AG09309 (cell line): ENCODE measurements at regions not wholly inside any gene's neighbourhood (a gene's known extent, or its start where the extent isn't known, plus 50 kb on each side); places are given as distances from the start of the nearest gene placed in this dataset.

Experiments used
- DNase-seq: peaks from one replicate; pipeline ENCODE4 v3.0.0-alpha.2; 2010; ENCODE audit warnings: low read depth
- H3K4me3 ChIP-seq: 2 replicates; pipeline ENCODE4 v1.5.1; 2011; ENCODE audit warnings: mild to moderate bottlenecking, low read depth, low read length, moderate library complexity; ENCODE audit not compliant: control insufficient read depth
- TF ChIP-seq, protein P1 (sequence below): IDR thresholded peaks from 2 replicates; pipeline ENCODE4 v1.5.1; 2011; ENCODE audit warnings: mild to moderate bottlenecking, low read depth, low read length, inconsistent platforms; ENCODE audit not compliant: insufficient read depth, control insufficient read depth; ENCODE audit errors: missing control alignments

DNA sequence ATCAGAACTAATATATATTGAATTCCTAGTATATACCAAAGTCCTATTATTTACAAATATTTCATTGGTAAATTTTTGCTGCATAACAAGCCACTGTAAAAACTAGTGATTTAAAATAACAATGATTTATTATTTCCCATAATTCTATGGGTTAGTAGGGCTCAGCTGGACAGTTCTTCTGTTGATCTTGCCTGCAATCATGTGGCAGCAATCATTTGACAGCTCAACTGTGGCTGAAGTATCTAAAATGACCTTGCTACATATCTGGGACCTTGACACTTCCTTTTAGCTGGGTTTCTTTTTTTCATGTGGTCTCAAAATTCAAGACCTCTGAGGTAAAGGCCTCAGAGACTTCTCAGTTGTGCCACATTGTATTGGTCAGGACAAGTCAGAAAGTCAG is 598.5 kb upstream of the PITX2 start:
- DNase-seq, result no peak
- H3K4me3 ChIP-seq, result no peak overlapping the region
- TF ChIP-seq, protein P1, sequence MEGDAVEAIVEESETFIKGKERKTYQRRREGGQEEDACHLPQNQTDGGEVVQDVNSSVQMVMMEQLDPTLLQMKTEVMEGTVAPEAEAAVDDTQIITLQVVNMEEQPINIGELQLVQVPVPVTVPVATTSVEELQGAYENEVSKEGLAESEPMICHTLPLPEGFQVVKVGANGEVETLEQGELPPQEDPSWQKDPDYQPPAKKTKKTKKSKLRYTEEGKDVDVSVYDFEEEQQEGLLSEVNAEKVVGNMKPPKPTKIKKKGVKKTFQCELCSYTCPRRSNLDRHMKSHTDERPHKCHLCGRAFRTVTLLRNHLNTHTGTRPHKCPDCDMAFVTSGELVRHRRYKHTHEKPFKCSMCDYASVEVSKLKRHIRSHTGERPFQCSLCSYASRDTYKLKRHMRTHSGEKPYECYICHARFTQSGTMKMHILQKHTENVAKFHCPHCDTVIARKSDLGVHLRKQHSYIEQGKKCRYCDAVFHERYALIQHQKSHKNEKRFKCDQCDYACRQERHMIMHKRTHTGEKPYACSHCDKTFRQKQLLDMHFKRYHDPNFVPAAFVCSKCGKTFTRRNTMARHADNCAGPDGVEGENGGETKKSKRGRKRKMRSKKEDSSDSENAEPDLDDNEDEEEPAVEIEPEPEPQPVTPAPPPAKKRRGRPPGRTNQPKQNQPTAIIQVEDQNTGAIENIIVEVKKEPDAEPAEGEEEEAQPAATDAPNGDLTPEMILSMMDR, result no peak

DNA sequence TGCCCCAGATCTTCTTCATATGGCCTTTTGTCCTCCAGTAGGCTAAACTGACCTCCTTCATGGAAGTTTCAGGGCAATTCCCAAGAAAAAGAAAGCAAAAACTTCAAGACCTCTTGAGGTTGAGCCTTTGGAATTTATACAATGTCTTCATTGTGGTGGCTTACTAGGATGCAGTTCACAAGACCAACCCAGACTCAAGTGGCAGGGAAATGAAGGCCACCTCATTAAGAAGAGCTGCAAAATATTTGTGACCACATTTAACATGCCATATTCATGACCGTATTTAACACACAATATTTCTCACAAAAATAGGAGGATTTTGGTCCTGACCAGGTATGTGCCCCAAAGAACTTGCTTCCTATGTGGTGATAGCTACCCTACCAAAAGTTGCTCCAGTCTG is 605.5 kb upstream of the PITX2 start:
- DNase-seq, result peak; percentile 7
- H3K4me3 ChIP-seq, result no peak overlapping the region
- TF ChIP-seq, protein P1, result no peak

DNA sequence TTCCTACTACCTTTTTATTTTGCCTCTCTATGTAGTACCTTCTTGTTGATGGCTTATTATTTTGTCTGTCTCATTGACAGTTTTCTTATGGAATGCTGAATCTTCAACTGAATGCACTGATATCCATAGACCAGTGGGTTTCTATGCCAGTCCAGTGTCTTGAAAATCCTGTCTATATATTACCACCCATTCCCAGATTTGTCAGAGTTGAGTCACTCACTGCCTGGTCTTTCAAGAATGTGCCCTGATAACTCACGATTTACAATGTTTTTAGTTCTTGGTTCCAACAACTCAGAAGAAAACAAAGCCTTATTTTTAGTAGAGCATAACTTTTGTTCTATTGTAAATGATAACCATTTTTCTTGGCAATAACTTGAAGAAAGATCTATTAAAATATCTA is 606.0 kb upstream of the PITX2 start:
- peak; percentile 21 for DNase-seq
- TF ChIP-seq, protein P1, result no peak
- H3K4me3 ChIP-seq, result no peak overlapping the region

DNA sequence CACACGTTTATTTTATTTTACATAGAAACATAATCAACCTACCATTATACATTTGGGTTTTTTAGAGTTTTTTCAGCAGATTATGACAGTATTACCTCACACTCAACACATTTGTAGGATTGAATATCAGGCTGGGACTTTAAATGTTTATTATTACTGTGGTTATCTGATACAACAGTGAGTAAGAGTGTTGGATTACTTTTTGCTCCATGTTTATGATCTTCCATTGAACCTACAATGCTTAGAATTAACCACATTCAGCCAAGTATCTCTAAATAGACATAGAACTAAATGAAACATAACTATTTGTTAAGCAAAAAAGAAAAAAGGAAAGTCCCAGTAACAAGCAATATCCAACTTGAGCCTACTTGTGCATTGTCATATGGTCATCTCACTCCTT is 607.4 kb upstream of the PITX2 start:
- DNase-seq, result peak; percentile 1
- TF ChIP-seq, protein P1, result no peak
- no peak overlapping the region for H3K4me3 ChIP-seq

DNA sequence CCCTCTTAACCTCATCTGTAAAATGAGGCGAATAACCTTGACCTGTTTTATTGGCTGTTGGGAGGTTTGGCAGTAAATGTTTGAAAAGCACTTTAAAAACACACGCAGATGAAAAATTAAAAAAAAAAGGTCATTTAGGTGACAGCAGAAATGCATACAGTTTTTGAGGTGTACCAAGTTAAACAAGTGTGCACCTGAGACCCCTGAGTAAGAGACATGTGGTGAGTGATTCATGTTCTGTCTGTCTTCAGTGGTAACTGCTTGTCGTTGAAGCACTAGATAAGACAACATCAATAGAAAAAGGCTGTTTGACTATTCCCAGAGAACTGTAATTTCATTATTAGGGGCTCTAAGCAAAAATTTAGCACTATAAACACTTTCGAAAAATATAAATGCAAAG is 608.4 kb upstream of the PITX2 start:
- no peak for DNase-seq
- TF ChIP-seq, protein P1, result no peak
- no peak overlapping the region for H3K4me3 ChIP-seq

DNA sequence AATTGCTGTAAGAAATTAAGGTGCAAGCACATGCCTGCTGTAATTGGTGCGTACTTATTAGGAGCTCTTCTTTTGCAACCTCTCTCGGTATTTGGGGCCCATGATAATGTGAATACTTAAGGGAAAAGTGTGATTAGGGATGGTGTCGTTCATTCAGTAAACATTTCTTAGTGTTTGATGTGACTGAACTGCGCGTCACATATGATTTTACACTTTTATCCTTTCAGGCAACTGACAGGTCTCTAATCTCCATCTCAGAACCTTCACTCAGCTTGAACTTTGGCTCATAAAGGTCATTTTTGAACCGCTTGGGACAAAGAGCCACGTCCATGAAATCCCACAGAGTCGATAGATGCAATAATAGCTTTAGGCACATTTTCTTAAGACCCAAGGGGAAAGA is 612.1 kb upstream of the PITX2 start:
- TF ChIP-seq, protein P1, result no peak

DNA sequence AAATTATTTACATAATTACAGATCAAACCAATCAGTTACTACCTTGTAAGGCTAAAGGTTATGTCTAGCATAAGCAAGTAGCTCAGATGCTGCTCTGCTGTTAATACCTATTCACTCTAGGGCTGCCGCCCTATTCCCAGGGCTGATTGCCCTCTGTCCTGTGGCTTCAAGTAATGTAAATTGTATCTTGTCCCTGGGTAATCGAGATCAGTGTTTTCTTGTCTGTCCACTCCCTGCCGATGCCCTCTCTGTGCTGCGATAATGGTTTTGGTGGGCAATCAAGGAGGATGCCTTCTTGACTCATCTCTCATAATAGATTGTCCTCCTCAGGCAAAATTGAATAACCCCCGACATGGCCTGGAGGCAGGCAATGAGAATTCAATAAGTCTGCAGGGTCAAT is 641.0 kb upstream of the PITX2 start:
- H3K4me3 ChIP-seq, result no peak overlapping the region
- DNase-seq, result no peak
- TF ChIP-seq, protein P1, result no peak

More for the DNA sequence above, 612.1 kb upstream of the PITX2 start:
- no peak for DNase-seq
- H3K4me3 ChIP-seq, result no peak overlapping the region
